Activated naive CD8-positive, alpha-beta T cell treated with anti-CD3 and anti-CD28 coated beads, Interleukin-2, amount 50 U/mL, for 24 hours (primary cell): ENCODE measurements at regions not wholly inside any gene's neighbourhood (a gene's known extent, or its start where the extent isn't known, plus 50 kb on each side); places are given as distances from the start of the nearest gene placed in this dataset.
"Not testable (repeated sequence)": the region's sequence is repeated elsewhere in the genome, so short reads cannot be mapped to it uniquely, and the experiment has no call there.

ENCODE experiments used
- ATAC-seq: fragments of 150-1000 bp; cut with Tn5 transposase; one replicate; pipeline ENCODE4 v1.10.0; 2021
- DNase-seq: peaks from one replicate; pipeline ENCODE4 v3.0.0; 2021
- H3K27ac Mint-ChIP-seq: one replicate; pipeline ENCODE4 v1.8.0; 2021; ENCODE audit warnings: mild to moderate bottlenecking, mixed read lengths
- H3K27me3 Mint-ChIP-seq: one replicate; pipeline ENCODE4 v1.8.0; 2021; ENCODE audit warnings: mixed read lengths
- H3K36me3 Mint-ChIP-seq: one replicate; pipeline ENCODE4 v1.8.0; 2021; ENCODE audit warnings: low read depth, mixed read lengths
- H3K4me1 Mint-ChIP-seq: one replicate; pipeline ENCODE4 v1.8.0; 2021; ENCODE audit warnings: mixed read lengths
- H3K4me3 Mint-ChIP-seq: one replicate; pipeline ENCODE4 v1.8.0; 2021; ENCODE audit warnings: mild to moderate bottlenecking, moderate library complexity, mixed read lengths
- H3K9me3 Mint-ChIP-seq: one replicate; pipeline ENCODE4 v1.8.0; 2021; ENCODE audit warnings: mixed read lengths

DNA sequence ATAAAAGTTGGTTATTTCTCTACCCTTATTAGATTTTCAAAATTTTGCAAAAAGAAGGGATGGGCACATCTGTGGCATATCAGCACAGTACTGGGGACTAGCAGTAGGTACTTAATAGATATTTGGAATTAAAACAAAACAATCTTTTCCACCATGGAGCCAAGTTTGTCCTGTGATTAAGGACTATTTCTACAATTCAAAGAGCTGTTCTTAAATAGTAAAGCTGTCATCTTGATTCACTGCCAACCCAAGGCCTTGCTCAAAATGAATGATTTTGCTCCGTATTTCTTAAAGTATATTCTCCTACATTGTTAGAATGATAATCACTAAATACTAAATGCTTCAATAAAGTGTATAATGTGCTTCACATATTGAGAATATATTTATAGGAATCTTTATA, 169.9 kb downstream of the S1PR1 start:
- Mint-ChIP-seq H3K4me1 (peaks cover 20% of the 10 kb centered on the region), H3K36me3 (no peaks in the 10 kb centered on the region), H3K4me3 (no peak overlapping the region), H3K27me3 (no peaks in the 10 kb centered on the region), H3K27ac (no peak overlapping the region), H3K9me3 (no peaks in the 10 kb centered on the region)
- DNase-seq: no peak
- no peak for ATAC-seq

DNA sequence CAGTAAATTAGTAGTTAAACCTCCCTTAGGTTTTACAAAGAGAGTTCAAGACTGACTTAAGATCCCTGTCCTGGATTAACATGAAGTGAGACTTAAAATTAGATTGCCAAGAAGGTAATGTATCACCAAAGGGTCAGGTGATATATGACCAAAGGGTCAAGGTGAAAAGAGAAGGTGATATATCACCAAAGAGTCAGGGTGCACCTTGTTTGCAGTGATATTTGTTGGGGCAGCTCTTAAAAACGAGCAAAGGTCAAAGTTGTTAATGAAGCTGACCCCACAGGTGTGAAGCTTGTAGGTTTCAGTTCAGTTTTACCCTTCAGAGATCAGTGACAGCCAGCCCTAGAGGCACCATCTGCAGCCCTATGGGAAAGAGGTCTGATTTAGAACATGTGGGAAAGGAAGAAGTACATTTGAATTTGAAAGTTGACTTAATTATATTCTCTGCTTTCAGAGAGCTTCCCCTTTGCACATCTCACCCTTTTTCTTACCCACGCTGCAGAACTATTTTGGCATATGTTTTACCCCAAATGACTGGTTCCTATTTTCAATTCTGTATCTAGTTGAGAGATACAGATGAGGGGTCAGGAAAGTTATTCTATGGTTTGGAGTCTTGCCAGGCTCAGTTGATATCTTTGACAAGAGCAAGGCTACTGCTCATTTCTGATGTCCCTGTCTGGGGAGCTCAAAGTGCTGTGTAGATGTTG, 170.8 kb downstream of the S1PR1 start:
- DNase-seq (no peak), ATAC-seq (peak; percentile 16)
- Mint-ChIP-seq H3K27me3 (no peaks in the 10 kb centered on the region), H3K4me3 (no peak overlapping the region), H3K36me3 (no peaks in the 10 kb centered on the region), H3K9me3 (no peaks in the 10 kb centered on the region), H3K27ac (no peak overlapping the region), H3K4me1 (peaks cover 20% of the 10 kb centered on the region)

DNA sequence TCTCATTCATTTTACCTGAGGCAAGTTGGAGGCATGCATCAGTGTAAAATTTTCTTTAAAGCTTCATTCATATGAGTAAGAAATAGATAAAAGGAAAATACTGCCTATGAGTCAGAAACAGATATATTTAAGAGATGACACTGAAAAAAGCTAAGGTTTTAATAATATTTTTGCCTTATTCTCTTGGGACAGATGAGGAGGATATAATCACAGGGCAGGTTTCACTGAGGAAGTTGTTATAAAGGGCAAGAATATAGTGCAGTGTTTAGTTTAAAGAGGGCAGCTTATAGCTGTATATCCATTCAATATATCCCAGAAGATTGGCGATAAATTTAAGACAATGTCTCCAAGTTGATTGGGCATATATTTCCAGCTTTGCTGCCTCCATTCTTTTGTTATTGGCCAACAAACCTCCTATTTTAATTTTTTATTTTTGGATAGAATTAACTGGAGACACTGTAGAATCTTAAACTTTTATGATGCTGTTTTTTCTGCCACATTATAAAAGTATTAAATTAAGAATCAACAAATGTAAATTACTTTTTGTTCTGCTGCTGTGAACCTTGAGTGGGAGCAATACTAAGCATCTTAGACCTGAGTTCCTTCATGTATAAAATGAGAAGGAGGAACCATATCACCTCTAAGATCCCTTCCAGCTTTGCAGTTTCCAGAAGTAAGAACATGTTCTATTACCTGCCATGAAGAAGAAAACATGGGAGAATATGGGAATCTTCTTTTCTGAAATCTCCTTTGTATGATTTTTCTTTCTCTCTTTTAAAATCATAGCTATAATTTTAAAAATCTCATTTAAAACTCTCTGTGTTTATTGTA, 171.6 kb downstream of the S1PR1 start:
- no peak for DNase-seq
- Mint-ChIP-seq H3K36me3 (no peaks in the 10 kb centered on the region), H3K9me3 (no peaks in the 10 kb centered on the region), H3K27me3 (no peaks in the 10 kb centered on the region), H3K27ac (no peak overlapping the region), H3K4me3 (no peak overlapping the region), H3K4me1 (peaks cover 20% of the 10 kb centered on the region)
- no peak for ATAC-seq

DNA sequence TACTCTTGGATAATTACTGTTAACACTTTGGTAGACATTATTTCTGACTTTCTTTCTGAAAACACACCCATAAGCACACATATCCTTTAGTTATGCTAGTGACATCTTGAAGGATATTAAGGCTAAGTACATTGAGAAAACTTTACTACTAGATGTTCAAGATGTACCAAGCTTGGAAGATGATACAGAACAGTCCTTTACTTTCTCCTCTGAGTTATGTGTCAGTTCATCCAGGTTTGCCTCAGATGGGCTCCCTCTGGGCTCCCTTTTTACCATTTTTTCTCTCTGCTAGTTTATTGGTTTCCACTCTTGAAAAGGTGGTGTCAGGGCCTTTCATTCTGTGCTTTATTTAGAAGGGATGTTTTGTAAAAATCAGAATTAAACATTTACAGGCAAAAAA, 172.3 kb downstream of the S1PR1 start:
- no peak overlapping the region for H3K4me3 Mint-ChIP-seq
- no peak overlapping the region for H3K27ac Mint-ChIP-seq
- H3K9me3 Mint-ChIP-seq: no peaks in the 10 kb centered on the region
- ATAC-seq (no peak), DNase-seq (no peak)
- peaks cover 20% of the 10 kb centered on the region for H3K4me1 Mint-ChIP-seq
- H3K27me3 Mint-ChIP-seq: no peaks in the 10 kb centered on the region
- no peaks in the 10 kb centered on the region for H3K36me3 Mint-ChIP-seq

DNA sequence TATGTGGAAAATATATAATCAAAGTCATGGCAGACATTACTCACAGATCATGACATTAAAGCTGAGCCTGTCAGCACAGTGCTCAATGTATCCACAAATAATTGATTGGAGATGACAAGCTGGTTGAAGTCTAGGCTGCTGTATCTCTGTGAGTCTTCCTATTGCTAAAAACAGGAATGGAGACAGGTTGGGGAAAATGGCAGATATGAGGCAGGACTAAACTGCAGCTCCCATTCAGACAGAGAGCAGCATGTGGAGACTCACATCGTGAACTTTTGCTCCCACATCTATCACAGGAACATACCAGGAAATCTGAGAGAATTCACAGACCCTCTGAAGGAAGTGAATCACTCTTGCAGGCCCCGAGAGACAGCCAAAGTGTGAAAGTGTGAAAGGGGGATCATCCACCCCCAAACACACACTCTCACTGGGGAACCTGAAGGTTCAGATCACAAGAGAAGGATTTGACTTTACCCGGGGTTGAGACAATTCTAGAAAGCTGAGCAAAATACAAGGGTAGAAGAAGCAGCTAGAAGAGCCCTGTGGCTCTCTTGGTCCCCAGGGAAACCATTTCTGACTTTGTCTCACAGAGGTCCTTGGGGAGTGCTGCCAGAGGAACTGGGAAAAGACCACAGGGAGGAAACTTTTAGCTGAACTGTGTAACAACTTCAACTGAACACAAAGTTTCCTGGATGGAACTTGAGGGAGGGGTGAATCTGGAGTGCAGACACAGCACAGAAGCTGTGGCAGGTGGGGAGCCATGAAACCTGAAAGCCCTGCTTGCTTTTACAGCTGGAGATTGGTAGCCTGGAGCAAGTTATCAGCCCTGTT, 173.4 kb downstream of the S1PR1 start:
- Mint-ChIP-seq H3K27ac (peak overlapping the region; percentile 67), H3K4me3 (no peak overlapping the region), H3K36me3 (no peaks in the 10 kb centered on the region), H3K4me1 (peaks cover 20% of the 10 kb centered on the region), H3K27me3 (no peaks in the 10 kb centered on the region), H3K9me3 (no peaks in the 10 kb centered on the region)
- DNase-seq (peak; percentile 14), ATAC-seq (peak; percentile 84)

DNA sequence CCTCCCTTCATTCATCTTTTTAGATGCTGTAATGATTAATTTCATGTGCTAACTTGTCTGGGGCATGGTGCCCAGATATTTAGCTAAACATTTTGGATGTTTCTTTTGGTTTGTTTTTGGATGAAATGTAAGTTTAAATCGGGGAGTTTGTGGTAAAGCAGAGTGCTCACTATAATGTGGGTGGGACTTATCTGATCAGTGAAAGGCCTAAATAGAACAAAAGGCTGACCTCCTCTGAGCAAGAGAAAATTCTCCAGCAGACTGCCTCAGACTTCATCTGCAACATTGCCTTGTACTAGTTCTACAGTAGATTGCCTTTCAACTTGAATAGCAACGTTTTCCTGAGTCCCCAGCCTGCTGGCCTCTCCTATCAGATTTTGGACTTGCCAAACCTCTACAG, 183.6 kb downstream of the S1PR1 start:
- Mint-ChIP-seq H3K4me3 (no peak overlapping the region), H3K27me3 (no peaks in the 10 kb centered on the region)

DNA sequence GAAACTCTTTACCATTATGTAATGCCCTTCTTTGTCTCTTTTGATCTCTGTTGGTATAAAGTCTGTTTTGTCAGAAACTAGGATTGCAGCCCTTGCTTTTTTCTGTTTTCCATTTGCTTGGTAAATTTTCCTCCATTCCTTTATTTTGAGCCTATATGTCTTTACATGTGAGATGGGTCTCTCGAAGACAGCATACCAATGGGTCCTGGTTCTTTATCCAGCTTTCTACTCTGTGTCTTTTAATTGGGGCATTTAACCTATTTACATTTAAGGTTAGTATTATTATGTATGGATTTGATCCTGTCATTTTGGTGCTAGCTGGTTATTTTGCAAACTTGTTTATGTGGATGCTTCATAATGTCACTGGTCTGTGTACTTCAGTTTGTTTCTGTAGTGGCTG, 191.3 kb downstream of the S1PR1 start:
- not testable (repeated sequence) for H3K27me3 Mint-ChIP-seq, DNase-seq, H3K9me3 Mint-ChIP-seq, ATAC-seq, H3K36me3 Mint-ChIP-seq, H3K4me3 Mint-ChIP-seq, H3K4me1 Mint-ChIP-seq, H3K27ac Mint-ChIP-seq

More for the DNA sequence above, 183.6 kb downstream of the S1PR1 start:
- Mint-ChIP-seq H3K27ac (no peak overlapping the region), H3K36me3 (no peaks in the 10 kb centered on the region), H3K9me3 (peaks cover 6% of the 10 kb centered on the region), H3K4me1 (peaks cover 2% of the 10 kb centered on the region)
- ATAC-seq (no peak), DNase-seq (no peak)

DNA sequence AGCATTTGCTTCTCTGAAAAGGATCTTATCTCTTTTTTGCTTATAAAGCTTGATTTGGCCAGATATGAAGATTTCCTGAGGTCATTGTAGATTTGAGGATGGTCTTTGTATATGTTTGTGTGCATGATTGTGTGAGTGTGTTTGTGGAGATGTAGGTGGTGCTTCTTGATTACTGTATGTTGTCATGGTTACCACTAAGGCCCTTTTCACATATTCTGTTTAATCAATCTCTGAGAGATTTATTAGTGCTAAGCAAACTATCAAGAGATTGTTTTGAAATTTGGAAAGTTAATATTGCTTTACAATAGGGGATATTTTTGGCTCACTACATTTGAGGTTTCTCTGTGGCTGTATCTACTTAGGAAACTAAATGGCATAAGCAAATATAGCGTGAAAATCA, 191.7 kb downstream of the S1PR1 start:
- DNase-seq (no peak), ATAC-seq (no peak)
- H3K4me3 Mint-ChIP-seq: no peak overlapping the region
- H3K4me1 Mint-ChIP-seq: no peaks in the 10 kb centered on the region
- H3K9me3 Mint-ChIP-seq: peaks cover 4% of the 10 kb centered on the region
- no peak overlapping the region for H3K27ac Mint-ChIP-seq
- no peaks in the 10 kb centered on the region for H3K27me3 Mint-ChIP-seq
- no peaks in the 10 kb centered on the region for H3K36me3 Mint-ChIP-seq

DNA sequence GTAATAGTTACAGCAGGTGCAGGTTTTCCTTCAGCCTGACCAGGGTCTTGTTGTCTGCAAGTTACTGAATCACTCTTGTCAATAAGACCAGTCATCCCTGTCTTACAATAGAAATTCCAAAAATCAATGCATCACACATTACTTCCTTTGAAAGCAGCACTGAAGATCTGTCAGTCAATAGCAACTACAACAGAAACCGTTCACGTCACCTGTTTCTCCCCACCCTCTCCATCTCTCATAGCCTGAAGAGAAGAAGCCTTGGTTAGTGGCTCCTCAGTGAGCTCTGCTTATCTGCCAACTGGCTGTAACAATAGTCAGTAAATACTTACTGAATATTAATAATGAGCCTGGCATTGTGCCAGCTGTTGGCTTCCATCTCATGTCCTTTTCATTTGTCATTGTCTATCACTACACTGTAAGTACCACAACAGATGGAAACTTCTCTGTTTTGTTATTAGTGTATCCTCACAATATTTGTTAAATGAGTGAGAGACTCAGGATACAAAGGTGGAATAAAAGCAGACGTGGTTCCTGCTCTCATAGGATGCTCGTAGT, 195.2 kb downstream of the S1PR1 start:
- no peak overlapping the region for H3K4me3 Mint-ChIP-seq
- no peaks in the 10 kb centered on the region for H3K36me3 Mint-ChIP-seq
- peaks cover 11% of the 10 kb centered on the region for H3K4me1 Mint-ChIP-seq
- no peaks in the 10 kb centered on the region for H3K27me3 Mint-ChIP-seq
- no peak overlapping the region for H3K27ac Mint-ChIP-seq
- DNase-seq (no peak), ATAC-seq (no peak)
- no peaks in the 10 kb centered on the region for H3K9me3 Mint-ChIP-seq

DNA sequence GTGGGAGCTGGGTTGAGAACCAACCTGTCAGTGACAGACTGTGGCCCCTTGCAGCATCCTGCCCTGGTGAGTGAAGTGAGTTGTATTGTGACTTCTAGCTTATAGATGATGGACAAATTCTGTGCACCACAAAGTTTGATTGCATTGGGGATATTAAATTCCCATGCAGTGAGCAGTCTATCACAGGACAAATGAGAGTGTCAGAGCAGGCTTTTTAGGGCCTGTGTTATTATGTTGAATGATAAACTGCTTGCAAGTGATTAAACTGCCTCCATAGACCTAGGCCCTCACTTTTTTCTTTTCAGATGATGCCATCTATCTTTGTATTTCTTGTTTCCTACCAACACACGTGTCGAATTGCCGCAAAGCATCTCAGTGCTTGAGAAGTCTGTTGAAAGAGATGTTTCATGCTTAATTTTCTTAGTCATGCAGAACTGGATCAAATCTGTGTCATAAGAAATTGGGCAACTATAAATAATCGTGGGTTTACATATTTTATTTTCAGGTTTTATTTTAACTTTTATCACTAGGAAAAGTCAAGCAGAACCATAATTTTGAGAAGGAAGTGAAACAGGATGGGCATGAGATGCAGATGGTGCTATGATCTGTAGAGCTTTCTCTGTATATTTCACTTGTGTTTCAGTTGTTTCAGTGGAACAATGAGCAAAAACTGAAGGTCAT, 199.2 kb downstream of the S1PR1 start:
- DNase-seq: no peak
- Mint-ChIP-seq H3K36me3 (no peaks in the 10 kb centered on the region), H3K4me1 (peaks cover 11% of the 10 kb centered on the region), H3K27me3 (peaks cover 6% of the 10 kb centered on the region), H3K9me3 (no peaks in the 10 kb centered on the region), H3K4me3 (no peak overlapping the region), H3K27ac (no peak overlapping the region)
- peak; percentile 36 for ATAC-seq

DNA sequence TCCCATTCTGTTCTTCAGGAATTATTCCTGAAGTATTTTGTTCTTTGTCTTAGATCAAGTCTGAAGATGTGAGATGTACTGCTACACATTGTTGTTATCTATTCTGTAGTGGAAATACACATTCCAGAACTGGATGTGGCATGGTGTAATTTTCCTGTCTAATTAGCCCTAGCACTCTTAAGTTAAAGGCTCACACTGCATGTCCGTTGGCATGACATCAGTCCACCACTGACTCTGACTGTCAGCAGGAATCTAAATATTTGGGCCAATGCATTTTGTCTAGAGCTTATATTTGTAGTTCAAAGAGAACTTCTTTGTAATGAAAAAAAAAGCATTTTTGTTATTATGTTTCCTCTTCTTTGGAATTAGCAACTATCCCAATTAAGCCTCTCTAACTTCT, 201.0 kb downstream of the S1PR1 start:
- H3K4me1 Mint-ChIP-seq: peaks cover 11% of the 10 kb centered on the region
- DNase-seq (no peak), ATAC-seq (no peak)
- no peak overlapping the region for H3K4me3 Mint-ChIP-seq
- H3K9me3 Mint-ChIP-seq: no peaks in the 10 kb centered on the region
- H3K36me3 Mint-ChIP-seq: no peaks in the 10 kb centered on the region
- peaks cover 6% of the 10 kb centered on the region for H3K27me3 Mint-ChIP-seq
- no peak overlapping the region for H3K27ac Mint-ChIP-seq

DNA sequence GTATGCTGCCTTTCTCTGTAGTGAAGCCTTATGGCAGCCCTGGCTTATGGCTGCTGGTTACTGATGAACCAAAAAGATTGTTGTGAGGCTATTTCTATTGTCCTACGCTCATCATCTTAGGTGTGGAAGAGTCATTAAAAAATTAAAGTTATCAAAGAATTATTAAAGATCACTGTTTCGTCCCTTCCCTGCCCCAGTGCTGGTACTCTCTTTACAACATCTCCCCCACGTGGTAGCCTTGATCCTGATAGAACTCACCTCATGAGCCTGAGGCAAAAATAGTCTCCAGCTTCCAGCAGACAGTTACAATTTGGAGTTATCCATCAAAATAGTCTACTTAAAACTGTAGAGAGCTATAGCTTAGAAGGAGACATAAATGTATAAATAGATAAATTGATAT, 201.5 kb downstream of the S1PR1 start:
- no peak overlapping the region for H3K27ac Mint-ChIP-seq
- no peak for ATAC-seq

DNA sequence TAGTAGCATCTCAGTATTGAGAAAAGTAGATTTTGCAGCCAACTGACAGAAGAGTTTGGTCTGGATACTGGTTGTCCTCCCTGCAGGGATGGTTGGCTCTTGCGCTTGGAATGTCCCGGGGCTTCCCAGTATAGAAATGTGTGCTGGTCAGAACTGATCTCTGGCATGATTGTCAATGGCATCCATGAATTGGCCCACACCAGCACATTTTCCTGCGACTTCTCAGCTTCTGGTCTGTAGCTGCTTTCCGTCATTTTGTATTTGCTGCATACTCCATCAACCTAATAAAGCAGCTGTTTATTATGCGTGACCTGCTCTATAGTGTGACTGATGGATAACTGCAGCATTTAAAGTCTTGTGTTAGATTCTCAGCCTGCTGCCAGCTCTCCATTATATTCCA, 203.7 kb downstream of the S1PR1 start:
- Mint-ChIP-seq H3K27me3 (peaks cover 6% of the 10 kb centered on the region), H3K36me3 (no peaks in the 10 kb centered on the region), H3K4me1 (peaks cover 11% of the 10 kb centered on the region), H3K27ac (no peak overlapping the region), H3K9me3 (no peaks in the 10 kb centered on the region), H3K4me3 (no peak overlapping the region)
- ATAC-seq (no peak), DNase-seq (no peak)

More for the DNA sequence above, 201.5 kb downstream of the S1PR1 start:
- Mint-ChIP-seq H3K9me3 (no peaks in the 10 kb centered on the region), H3K4me3 (no peak overlapping the region), H3K36me3 (no peaks in the 10 kb centered on the region), H3K27me3 (peaks cover 6% of the 10 kb centered on the region), H3K4me1 (peaks cover 11% of the 10 kb centered on the region)
- no peak for DNase-seq

DNA sequence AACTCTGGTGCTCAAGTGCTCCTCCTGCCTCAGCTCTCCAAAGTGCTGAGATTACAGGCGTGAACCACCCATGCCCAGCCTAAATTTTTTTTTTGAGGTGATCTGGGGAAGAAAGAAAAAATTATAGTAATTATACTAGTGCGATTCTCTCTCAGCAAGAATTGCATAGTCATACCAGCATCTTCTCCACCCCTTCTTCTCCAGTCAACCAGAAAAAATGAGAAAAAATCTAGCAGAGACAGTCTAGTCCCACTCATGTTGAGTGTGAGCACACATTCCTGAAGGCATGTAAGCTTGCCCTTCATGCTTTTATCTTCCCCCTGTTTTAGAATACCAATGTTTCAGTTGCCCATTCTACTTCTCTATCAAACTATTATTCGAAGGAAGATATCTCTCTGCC, 207.6 kb downstream of the S1PR1 start:
- DNase-seq (no peak), ATAC-seq (no peak)
- Mint-ChIP-seq H3K27me3 (peaks cover 8% of the 10 kb centered on the region), H3K9me3 (no peaks in the 10 kb centered on the region), H3K4me1 (peaks cover under 1% of the 10 kb centered on the region), H3K36me3 (no peaks in the 10 kb centered on the region), H3K4me3 (no peak overlapping the region), H3K27ac (no peak overlapping the region)
